HepG2 (cell line): ENCODE measurements at regions not wholly inside any gene's neighbourhood (a gene's known extent, or its start where the extent isn't known, plus 50 kb on each side); places are given as distances from the start of the nearest gene placed in this dataset.

Source experiments
- ATAC-seq: fragments of 200-7000 bp; cut with Tn5 transposase; 3 replicates; pipeline ENCODE4 v1.9.1; 2020; ENCODE audit warnings: mild to moderate bottlenecking, moderate library complexity
- BruUV-seq: library from RNA; stranded (reverse); fragments of 400-500 nt; replicated peaks from 2 replicates; lab custom pipeline; 2021; lab: Mats Ljungman, UMichigan
- CTCF ChIA-PET: fragments of 300-600 bp; formaldehyde crosslinking; extraction: SDS; loops from one replicate; lab custom pipeline; 2021; ENCODE audit warnings: low total read pairs, inconsistent platforms, low intra/inter-chr PET ratio; lab: Yijun Ruan, JAX
- POLR2A ChIA-PET: fragments of 350-600 bp; sonication (Branson Sonifier 250); formaldehyde crosslinking; loops from one replicate; lab custom pipeline; 2020; ENCODE audit warnings: antibody characterized with exemption, inconsistent platforms; lab: Yijun Ruan, JAX
- DNase-seq: peaks from one replicate; pipeline ENCODE4 v3.0.0-alpha.2; 2015; ENCODE audit warnings: low spot score
- FAIRE-seq: peaks from 3 replicates; lab custom pipeline; 2011; peaks lifted over from hg19 to GRCh38; lab: Jason Lieb, UNC
- H2AFZ ChIP-seq: one replicate; pipeline ENCODE4 v1.6.1; 2011; ENCODE audit warnings: low read length, inconsistent platforms
- H3K27ac ChIP-seq: fragments of 300-600 bp; 3 replicates; pipeline ENCODE4 v1.8.0; 2011; ENCODE audit warnings: mixed run types, mild to moderate bottlenecking, mixed read lengths, low read length, inconsistent platforms; ENCODE audit not compliant: insufficient read depth; ENCODE audit errors: extremely low read length
- H3K27me3 ChIP-seq, 2 experiments: fragments of 200-600 bp in 1 of 2; 2 replicates in 1 of 2; 3 replicates in 1 of 2; pipeline versions ENCODE4 v1.6.0 to v1.8.0; 2011; ENCODE audit warnings: low read length in 2 of 2, mild to moderate bottlenecking in 2 of 2, moderate library complexity in 2 of 2, inconsistent platforms in 1 of 2; ENCODE audit not compliant: insufficient read depth in 2 of 2, control insufficient read depth in 1 of 2
- H3K36me3 ChIP-seq, 2 experiments: fragments of 200-600 bp in 1 of 2; replicated peaks in 1 of 2; 2 replicates in 1 of 2; 3 replicates in 1 of 2; pipeline versions ENCODE4 v1.5.1 to v1.8.0; 2011; ENCODE audit warnings: low read length in 2 of 2, inconsistent platforms in 1 of 2; ENCODE audit not compliant: insufficient read depth in 2 of 2, control insufficient read depth in 1 of 2
- H3K4me1 ChIP-seq: 2 replicates; pipeline ENCODE4 v1.5.1; 2012; ENCODE audit warnings: low read length, inconsistent platforms; ENCODE audit not compliant: insufficient read depth
- H3K4me2 ChIP-seq: 2 replicates; pipeline ENCODE4 v1.6.0; 2011; ENCODE audit warnings: low read depth, low read length, inconsistent platforms
- H3K4me3 ChIP-seq, 3 experiments: fragments of 200-600 bp in 1 of 3; sonication (generic), shearing (Covaris generic) in 1 of 3; replicated peaks in 1 of 3; 2 replicates each; pipeline ENCODE4 v1.5.1; 2011 to 2016; ENCODE audit warnings: low read length in 3 of 3, inconsistent platforms in 2 of 3, low read depth in 2 of 3, mild to moderate bottlenecking in 2 of 3, control low read depth in 1 of 3, mixed read lengths in 1 of 3; ENCODE audit not compliant: insufficient read depth in 1 of 3
- H3K79me2 ChIP-seq: one replicate; pipeline ENCODE4 v1.6.1; 2011; ENCODE audit warnings: low read length, inconsistent platforms; ENCODE audit not compliant: insufficient read depth
- H3K9ac ChIP-seq: 2 replicates; pipeline ENCODE4 v1.6.0; 2011; ENCODE audit warnings: mild to moderate bottlenecking, low read depth, low read length, inconsistent platforms; ENCODE audit not compliant: insufficient read depth
- H3K9me3 ChIP-seq: 2 replicates; pipeline ENCODE4 v1.5.1; 2012; ENCODE audit warnings: mild to moderate bottlenecking, low read length
- H4K20me1 ChIP-seq: 2 replicates; pipeline ENCODE4 v1.6.0; 2011; ENCODE audit warnings: inconsistent platforms, mild to moderate bottlenecking, low read length, moderate library complexity; ENCODE audit not compliant: insufficient read depth
- ARID4A ChIP-seq: sonication (generic); formaldehyde crosslinking; IDR thresholded peaks from 2 replicates; pipeline ENCODE4 v1.5.0; 2020; ENCODE audit warnings: mild to moderate bottlenecking, missing genetic modification reagents, borderline replicate concordance
- CENPBD1 ChIP-seq: sonication (generic); formaldehyde crosslinking; IDR thresholded peaks from 2 replicates; pipeline ENCODE4 v1.8.0; 2022; ENCODE audit warnings: missing genetic modification reagents, low read depth, mild to moderate bottlenecking, borderline replicate concordance
- FLYWCH1 ChIP-seq: sonication (generic); formaldehyde crosslinking; IDR thresholded peaks from 2 replicates; pipeline ENCODE4 v1.8.1; 2023; ENCODE audit warnings: mild to moderate bottlenecking, missing genetic modification reagents
- FOXK1 ChIP-seq: sonication (generic); formaldehyde crosslinking; IDR thresholded peaks from 2 replicates; pipeline ENCODE4 v1.4.0; 2020; ENCODE audit warnings: low read depth, missing genetic modification reagents, borderline replicate concordance
- FOXO4 ChIP-seq: sonication (generic); formaldehyde crosslinking; conservative IDR thresholded peaks from 2 replicates; pipeline ENCODE4 v1.8.1; 2023; ENCODE audit warnings: missing genetic modification reagents
- GATAD2A ChIP-seq: IDR thresholded peaks from 2 replicates; pipeline ENCODE4 v1.6.1; 2016
- HOMEZ ChIP-seq: IDR thresholded peaks from 2 replicates; pipeline ENCODE4 v1.6.1; 2016; ENCODE audit warnings: low read depth
- HOXA9 ChIP-seq: sonication (generic); formaldehyde crosslinking; IDR thresholded peaks from 2 replicates; pipeline ENCODE4 v1.8.1; 2022; ENCODE audit warnings: missing genetic modification reagents, mild to moderate bottlenecking, moderate library complexity, borderline replicate concordance
- KDM2A ChIP-seq: sonication (generic); formaldehyde crosslinking; IDR thresholded peaks from 2 replicates; pipeline ENCODE4 v1.4.0; 2020; ENCODE audit warnings: low read depth, missing genetic modification reagents, borderline replicate concordance
- MBD4 ChIP-seq: IDR thresholded peaks from 2 replicates; pipeline ENCODE4 v1.6.1; 2012; ENCODE audit warnings: low read length, inconsistent platforms, borderline replicate concordance
- SKI ChIP-seq: fragments of 450-650 bp; IDR thresholded peaks from one replicate; pipeline ENCODE4 v1.6.1; 2018; ENCODE audit warnings: mild to moderate bottlenecking; ENCODE audit not compliant: partially characterized antibody
- SNAI1 ChIP-seq: sonication (generic); formaldehyde crosslinking; IDR thresholded peaks from 2 replicates; pipeline ENCODE4 v1.5.0; 2020; ENCODE audit warnings: mild to moderate bottlenecking, missing genetic modification reagents, borderline replicate concordance
- TFDP1 ChIP-seq: IDR thresholded peaks from 2 replicates; pipeline ENCODE4 v1.6.1; 2016; ENCODE audit warnings: missing compliant biosample characterization, missing genetic modification reagents, borderline replicate concordance
- TOE1 ChIP-seq: sonication (generic); formaldehyde crosslinking; IDR thresholded peaks from 2 replicates; pipeline ENCODE4 v1.4.0; 2020; ENCODE audit warnings: mild to moderate bottlenecking, missing genetic modification reagents
- ZNF253 ChIP-seq: sonication (generic); formaldehyde crosslinking; IDR thresholded peaks from 2 replicates; pipeline ENCODE4 v1.8.0; 2022; ENCODE audit warnings: mild to moderate bottlenecking, missing genetic modification reagents, borderline replicate concordance
- ZNF776 ChIP-seq: sonication (generic); formaldehyde crosslinking; IDR thresholded peaks from 2 replicates; pipeline ENCODE4 v1.4.0; 2020; ENCODE audit warnings: mild to moderate bottlenecking, missing genetic modification reagents
- WGBS: methylation state at CpG from one replicate; pipeline ENCODE4 v1.1.6; 2017; ENCODE audit warnings: low lambda C conversion rate; 5-methylcytosine and 5-hydroxymethylcytosine counted together
- in situ Hi-C: cut with HindIII; loops from 2 replicates; pipeline ENCODE4 v1.10.0; 2017; ENCODE audit warnings: low pct_unique_long_range_greater_than_20kb; ENCODE audit not compliant: extremely low pct_ligation_motif_present
- intact Hi-C: fragments of 100-400 bp; cut with micrococcal nuclease; formaldehyde crosslinking; loops from one replicate; pipeline ENCODE4 v1.10.0; 2022; ENCODE audit not compliant: unreplicated experiment

- TF ChIP-seq FOXO4 (CRISPR knock-in tag) (0 out of 2 replicates have a peak, but pooled peaks have one; percentile 17), ZNF776 (CRISPR knock-in tag) (no peak), ARID4A (no peak), ZNF253 (CRISPR knock-in tag) (no peak)
These were observed 287.3 kb upstream of the FOXQ1 start (continued) for GRCh38 chr6:1024587-1024986.

- Histone ChIP-seq H3K27ac (no peak overlapping the region), H3K27me3 (no peaks in the 10 kb centered on the region), H3K4me1 (peaks cover 17% of the 10 kb centered on the region), H3K9ac (no peak overlapping the region), H3K4me3 (no peak overlapping the region), H2AFZ (no peak overlapping the region), H3K36me3 (no peaks in the 10 kb centered on the region), H3K4me2 (no peak overlapping the region), H4K20me1 (no peaks in the 10 kb centered on the region), H3K9me3 (no peaks in the 10 kb centered on the region), H3K79me2 (no peaks in the 10 kb centered on the region)
- WGBS: 88% methylated on average over 6 of the region's 6 CpGs
- ATAC-seq: no peak
- no peak for DNase-seq
- in situ Hi-C loops (no loop called here), intact Hi-C loops (no loop called here)
- no peak for FAIRE-seq
- ChIA-PET POLR2A (interaction anchor here (1.4 kb wide), 1 partner anchor 32 kb away, joined by 4 read pairs; no protein-coding TSS in a partner anchor), CTCF (no interaction called here)
- BruUV-seq: no TSS peak
- TF ChIP-seq FLYWCH1 (CRISPR knock-in tag) (no peak), HOMEZ (CRISPR knock-in tag) (no peak), TFDP1 (CRISPR knock-in tag) (no peak), MBD4 (no peak), GATAD2A (no peak), SNAI1 (CRISPR knock-in tag) (no peak), CENPBD1 (CRISPR knock-in tag) (no peak), SKI (no peak), FOXK1 (CRISPR knock-in tag) (no peak), TOE1 (CRISPR knock-in tag) (no peak), KDM2A (no peak), HOXA9 (CRISPR knock-in tag) (no peak)
These were observed 287.7 kb upstream of the FOXQ1 start for GRCh38 chr6:1024161-1024560.
